GM18951 (cell line): ENCODE measurements at regions not wholly inside any gene's neighbourhood (a gene's known extent, or its start where the extent isn't known, plus 50 kb on each side); places are given as distances from the start of the nearest gene placed in this dataset.

Source experiments
- POLR2A ChIP-seq: IDR thresholded peaks from 4 replicates; pipeline ENCODE4 v1.6.1; 2011; ENCODE audit warnings: mild to moderate bottlenecking; ENCODE audit not compliant: insufficient read length, insufficient read depth; ENCODE audit errors: extremely low read depth
- in situ Hi-C: fragments of 300-500 bp; cut with MboI; formaldehyde crosslinking; loops from one replicate; pipeline ENCODE4 v1.12.0; 2022; ENCODE audit warnings: low sequenced_read_pairs, mixed read lengths, inconsistent platforms; ENCODE audit not compliant: unreplicated experiment

- TF ChIP-seq POLR2A = no peak
- in situ Hi-C loops = loop anchor here (10.0 to 25.0 kb wide), 2 partner anchors 187 to 695 kb away; no protein-coding TSS in a partner anchor
Observed at GRCh38 chr11:112599856-112600533, 339.3 kb upstream of the PLET1 start.

- no peak for TF ChIP-seq POLR2A
- in situ Hi-C loops = no loop called here
Observed at GRCh38 chr11:112605093-112605666, 344.5 kb upstream of the PLET1 start.

GRCh38 chr11:112606656-112607055, 346.0 kb upstream of the PLET1 start:
- in situ Hi-C loops = no loop called here
- TF ChIP-seq POLR2A = no peak

GRCh38 chr11:112608509-112608908, 347.8 kb upstream of the PLET1 start:
- in situ Hi-C loops = no loop called here

GRCh38 chr11:112610494-112610893, 349.8 kb upstream of the PLET1 start:
- no peak for TF ChIP-seq POLR2A
- in situ Hi-C loops = no loop called here

More at GRCh38 chr11:112608509-112608908, 347.8 kb upstream of the PLET1 start:
- no peak for TF ChIP-seq POLR2A

GRCh38 chr11:112610996-112611750, 350.0 kb upstream of the NCAM1 start:
- TF ChIP-seq POLR2A = no peak
- in situ Hi-C loops = no loop called here

- in situ Hi-C loops = no loop called here
- TF ChIP-seq POLR2A = no peak
Observed at GRCh38 chr11:112611771-112612170, 349.4 kb upstream of the NCAM1 start.

GRCh38 chr11:112612250-112612849, 348.9 kb upstream of the NCAM1 start:
- in situ Hi-C loops = no loop called here
- TF ChIP-seq POLR2A = no peak

- in situ Hi-C loops = no loop called here
- TF ChIP-seq POLR2A = no peak
Observed at GRCh38 chr11:112613051-112613972, 347.9 kb upstream of the NCAM1 start.

GRCh38 chr11:112614605-112615004, 346.6 kb upstream of the NCAM1 start:
- TF ChIP-seq POLR2A = no peak
- in situ Hi-C loops = no loop called here

- in situ Hi-C loops = no loop called here
- TF ChIP-seq POLR2A = no peak
Observed at GRCh38 chr11:112615238-112615637, 346.0 kb upstream of the NCAM1 start.

- in situ Hi-C loops = no loop called here
- TF ChIP-seq POLR2A = no peak
Observed at GRCh38 chr11:112615891-112616290, 345.3 kb upstream of the NCAM1 start.

- in situ Hi-C loops = no loop called here
- no peak for TF ChIP-seq POLR2A
Observed at GRCh38 chr11:112616327-112617097, 344.7 kb upstream of the NCAM1 start.
